Retina (tissue), 1 donor: ENCODE measurements at regions not wholly inside any gene's neighbourhood (a gene's known extent, or its start where the extent isn't known, plus 50 kb on each side); places are given as distances from the start of the nearest gene placed in this dataset.
A peak's percentile ranks its signal among the peaks of the same experiment; 100 is the strongest.
"Not testable (repeated sequence)": the region's sequence is repeated elsewhere in the genome, so short reads cannot be mapped to it uniquely, and the experiment has no call there.

Source experiments
- DNase-seq: peaks from one replicate; pipeline ENCODE4 v3.0.0-alpha.2; 2016

DNA sequence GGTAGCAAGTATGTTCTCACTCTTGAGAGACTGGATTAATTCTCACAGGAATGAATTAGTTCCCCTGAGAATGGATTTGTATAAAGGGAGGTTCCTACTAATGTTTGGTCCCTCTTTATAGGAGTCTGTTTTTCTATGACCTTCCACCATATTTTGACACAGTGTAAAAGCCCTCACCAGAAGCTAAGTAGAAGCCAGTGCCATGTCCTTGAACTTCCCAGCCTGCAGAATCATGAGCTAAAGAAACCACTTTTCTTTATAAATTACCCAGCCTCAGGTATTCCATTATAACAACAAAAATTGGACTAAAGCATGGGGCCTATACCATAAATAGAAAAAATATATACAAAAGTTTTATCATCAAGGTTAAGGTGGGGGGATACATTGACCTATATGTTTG, 227.9 kb upstream of the DTNA start:
- no peak for DNase-seq

DNA sequence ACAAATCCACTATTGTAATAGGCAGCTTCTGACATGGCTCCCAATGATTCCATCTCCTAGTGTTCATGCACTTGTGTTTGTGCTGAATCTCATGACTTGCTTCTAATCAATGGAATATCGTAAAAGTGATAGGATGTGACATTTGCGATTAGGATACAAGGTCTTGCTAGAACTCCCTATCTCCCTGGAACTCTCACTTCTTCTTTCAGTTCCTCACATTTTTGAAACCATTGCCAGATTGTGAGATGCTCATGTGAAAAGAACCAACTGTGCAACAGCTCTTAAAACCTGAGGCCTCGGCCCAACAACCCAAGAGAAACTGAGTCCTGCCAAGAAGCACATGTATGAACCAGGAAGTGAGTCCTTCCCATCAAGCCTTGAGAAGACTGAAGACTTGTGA, 226.9 kb upstream of the DTNA start:
- DNase-seq, result no peak

DNA sequence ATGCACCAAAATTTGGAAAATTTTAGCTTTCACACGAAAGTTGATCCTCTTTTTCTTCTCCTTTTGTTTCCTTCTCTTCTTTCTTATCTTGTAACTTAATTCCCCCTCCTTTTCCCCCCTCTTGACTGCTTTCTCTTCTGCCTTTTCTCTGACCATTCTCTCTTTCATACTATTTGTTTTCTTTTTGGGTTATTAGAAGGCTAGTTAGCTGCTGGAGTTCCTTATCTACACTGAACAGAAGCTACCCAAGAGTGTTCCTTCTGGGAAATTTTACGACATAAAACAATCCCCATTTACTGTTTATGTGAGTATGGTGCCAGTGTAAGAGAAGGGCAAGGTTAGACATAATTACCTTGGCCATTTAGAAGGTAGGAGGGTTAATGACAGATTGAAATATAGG, 218.4 kb upstream of the DTNA start:
- DNase-seq, result no peak

DNA sequence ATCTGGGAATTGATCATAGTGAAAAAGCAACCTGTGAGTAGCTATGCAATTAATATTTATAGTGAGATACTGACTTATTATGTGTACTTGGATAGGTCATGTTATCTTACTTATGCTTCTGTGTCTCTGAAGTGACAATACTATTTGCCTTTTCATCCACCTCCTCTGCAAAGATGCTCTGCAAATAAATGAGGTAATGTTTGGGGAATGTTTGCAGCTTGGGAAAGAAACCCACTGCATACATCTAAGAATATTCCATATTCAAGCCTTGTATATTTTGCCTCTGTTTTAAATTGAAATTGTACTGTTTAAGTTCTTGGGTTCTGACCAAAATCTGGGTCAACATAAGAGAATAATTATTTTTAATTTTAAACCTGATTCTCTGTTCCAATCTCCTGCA, 217.4 kb upstream of the DTNA start:
- no peak for DNase-seq

DNA sequence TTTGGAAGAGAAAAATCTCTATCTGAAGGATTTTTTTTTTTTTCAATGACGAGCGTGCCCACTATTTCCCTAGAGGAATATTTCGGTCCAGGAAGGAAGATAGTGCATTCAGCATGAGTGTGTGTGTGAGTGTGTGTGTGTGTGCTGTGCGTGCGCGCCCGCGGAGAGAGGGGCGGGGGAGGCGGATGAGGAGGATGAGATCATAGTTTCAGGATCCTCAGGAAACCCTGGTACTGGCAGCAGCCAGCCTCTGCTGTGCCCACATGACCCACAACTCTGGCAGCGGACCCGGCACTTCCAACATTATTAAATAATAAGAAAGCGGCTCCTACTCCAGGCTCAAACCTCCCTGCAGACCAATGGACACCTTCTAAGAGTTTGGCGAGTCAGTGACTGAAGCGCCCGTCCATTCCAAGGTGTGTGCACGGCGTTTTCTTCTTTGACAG, 217.0 kb upstream of the DTNA start:
- DNase-seq, result peak; percentile 90

DNA sequence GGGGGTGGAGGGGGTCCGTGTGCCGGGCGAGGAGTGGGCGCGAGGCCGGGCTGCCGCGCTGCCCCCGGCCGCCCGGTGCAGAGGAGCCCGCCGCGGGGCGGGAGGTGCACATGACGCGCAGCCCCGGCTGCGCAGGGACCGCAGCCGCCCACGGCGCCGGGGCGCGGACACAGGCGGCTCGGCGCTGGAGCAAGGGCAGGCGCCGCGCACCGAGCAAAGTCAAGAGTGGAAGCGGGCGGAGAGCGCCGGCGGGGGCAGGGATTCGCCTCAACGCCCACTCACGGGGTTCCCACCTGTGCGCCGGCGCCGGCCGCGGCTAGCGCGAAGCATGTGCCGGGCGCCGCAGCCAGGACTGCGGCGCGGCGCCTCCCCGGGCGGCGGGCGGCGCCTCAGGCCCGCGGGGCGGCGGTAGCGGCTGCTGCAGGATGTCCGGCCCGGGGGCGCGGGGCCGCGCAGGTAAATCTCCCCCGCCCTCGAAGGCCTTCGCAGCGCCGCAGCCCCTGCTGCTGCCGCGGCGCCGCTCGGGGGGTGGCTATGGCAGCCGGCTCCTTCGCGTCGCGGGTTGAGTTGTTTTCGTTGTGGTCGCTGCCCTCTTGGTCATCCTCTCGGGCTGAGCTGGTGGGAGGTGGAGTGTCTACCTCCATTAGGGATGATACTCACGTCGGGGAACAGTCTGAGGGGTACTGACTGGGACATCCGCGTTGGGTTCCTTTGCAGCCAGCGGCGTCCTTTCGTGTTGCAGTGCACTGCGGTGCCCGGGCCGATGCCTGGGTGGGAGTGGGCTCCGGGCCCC, 216.3 kb upstream of the DTNA start:
- DNase-seq, result peak; percentile 78

DNA sequence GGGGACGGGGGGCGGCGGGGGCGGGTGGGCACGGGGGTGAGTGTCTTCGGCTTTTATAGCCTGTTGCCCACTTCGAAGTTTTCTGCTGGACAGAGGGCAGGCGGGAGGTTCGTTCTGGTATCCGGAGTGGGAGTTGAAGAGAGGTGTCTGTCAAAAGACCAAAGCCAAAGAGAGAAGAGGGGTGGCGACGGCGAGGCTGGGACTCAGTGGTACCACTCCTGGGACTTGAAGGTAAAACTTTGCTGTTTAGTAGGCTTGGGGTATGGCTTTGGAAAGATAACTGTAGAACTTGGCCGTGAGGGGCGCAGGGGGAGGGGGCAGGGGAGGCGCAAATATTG, 215.8 kb upstream of the DTNA start:
- DNase-seq, result no peak

DNA sequence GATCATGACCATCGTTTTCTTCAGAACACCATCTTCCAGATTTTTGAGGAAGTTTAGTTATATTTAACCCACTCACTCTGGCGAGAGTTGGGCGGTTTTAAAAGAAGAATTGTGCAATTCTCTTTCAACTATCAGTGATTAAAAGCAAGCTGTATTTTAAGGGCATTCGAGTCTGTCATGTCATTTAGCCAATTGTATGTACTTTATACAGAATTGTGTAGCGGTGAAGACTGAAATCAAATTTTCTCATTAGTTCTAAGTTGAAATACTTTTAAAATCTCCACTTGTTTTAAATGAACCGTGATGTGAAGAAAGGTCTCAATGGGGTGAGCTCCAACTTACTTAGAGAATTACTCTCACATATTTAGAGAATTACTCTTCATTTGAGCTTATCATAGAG, 214.6 kb upstream of the DTNA start:
- no peak for DNase-seq

DNA sequence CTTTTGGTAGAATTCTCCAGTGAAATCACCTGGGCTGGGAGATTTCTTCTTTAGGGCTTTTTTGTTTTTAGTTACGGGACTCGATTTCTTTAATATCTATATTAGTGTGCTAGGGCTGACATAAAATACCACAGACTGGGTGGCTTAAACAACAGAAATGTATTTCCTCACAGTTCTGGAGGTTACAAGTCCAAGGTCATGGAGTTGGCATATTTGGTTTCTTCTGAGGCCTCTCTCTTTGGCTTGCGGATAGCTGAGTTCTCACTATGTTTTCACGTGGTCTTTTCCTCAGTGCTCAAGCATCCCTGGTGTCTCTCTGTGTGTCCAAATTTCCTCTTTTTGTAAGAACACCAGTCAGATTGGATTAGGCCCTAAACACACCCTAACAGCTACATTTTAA, 208.5 kb upstream of the DTNA start:
- DNase-seq, result no peak

DNA sequence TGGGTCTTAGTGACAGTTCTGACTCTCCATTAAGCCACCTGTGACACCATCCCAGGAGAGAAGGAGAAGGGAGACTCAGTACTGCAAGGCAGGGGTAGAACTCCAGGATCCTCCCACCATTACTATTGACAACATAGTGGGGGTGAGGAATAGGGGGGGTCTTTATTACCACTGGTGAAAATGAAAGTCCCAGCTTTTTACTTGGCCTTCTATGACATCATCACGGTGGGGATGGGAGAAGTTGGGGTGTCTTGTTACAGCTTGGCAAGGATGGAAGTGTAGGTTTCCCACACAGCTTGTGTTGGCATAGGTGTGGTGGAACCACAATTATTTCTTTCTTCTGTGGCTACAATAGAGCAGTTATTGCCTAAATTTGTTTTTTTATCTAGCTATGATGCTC, 203.9 kb upstream of the DTNA start:
- DNase-seq, result no peak

DNA sequence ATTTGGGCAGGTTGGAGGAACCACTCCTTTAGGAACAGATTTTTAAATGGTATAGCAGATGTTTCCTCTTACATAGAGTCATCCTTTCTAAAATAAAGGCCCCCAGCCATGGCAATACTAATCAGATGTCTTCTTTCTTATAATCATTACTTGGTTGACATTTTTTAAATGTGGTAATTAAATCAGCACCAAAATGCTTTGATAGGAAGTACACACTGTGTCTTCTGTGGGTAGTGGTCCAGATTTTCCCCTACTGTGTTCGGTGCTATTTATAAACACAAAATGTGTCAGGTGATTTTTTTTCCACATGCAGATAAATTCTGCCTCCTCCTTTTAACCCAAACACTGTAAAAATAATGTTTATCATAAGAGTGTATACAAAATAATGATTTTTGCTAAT, 200.9 kb upstream of the DTNA start:
- DNase-seq, result no peak

DNA sequence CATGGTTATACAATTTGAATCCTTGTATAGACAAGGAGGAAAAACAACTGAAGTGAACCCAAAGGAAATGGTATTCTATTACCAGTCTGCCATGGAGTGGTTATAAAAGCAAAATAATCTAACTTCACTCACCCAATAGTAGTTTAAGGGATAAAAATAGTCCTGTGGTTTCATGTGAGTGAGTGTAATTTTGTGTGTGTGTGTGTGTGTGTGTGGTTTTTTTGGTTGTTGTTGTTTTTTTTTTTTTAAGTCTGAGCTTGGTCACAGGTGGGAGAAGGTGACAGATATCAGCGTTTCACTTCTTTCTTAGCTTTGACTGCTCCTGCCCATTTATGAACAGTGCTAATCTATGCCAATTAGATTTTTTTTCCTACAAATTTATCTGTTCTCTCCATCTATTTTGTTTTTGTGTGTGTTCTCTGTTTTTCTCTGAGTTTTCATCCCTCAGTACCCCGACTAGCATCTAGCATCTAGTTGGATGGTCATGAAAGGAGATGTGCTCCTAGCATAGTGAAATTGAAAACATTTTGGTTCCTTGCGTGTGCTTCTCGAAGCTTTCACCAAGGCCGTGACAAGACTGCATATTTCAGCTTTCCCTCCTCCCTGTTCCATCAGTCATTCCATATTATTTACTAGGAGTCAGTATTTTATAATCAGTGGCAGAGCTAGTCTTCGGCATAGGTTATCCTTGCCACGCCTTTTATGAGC, 200.1 kb upstream of the DTNA start:
- DNase-seq, result no peak

DNA sequence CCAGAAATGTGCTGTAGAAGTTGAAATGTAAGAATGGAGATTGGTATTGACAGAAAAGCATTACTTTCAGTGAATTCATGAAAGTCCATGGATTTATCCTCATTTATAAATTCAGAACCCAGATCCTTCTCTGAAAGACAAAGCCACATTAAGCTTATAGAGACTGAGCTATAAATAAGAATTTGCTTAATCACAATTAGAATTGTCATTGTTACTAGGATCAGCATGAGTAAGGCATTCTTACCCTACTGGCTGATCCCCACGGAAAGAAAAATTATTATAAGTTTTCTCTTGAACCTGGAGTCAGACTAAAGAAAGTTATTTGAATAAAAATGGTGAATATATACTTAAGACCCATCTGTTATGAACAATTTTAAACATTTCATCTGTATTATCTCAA, 199.2 kb upstream of the DTNA start:
- DNase-seq, result no peak

DNA sequence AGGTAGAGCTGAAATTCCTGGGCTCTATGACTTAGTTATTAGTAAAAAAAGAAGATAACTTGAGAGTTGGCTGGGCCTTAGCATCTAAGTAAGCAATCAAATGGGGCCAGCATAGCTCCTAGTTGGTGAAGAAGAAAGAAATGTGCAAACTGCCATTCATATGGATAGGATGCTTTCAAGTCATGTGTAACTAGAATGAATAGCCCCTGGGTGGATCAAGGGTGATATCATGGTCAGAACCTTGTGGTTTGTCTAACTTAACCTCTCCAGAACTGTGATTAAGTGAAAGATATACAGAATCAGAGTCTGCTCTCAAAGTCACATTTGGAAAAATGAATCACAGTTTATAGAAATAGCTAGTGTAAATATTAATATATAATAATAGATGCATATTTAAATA, 198.7 kb upstream of the DTNA start:
- DNase-seq, result no peak

DNA sequence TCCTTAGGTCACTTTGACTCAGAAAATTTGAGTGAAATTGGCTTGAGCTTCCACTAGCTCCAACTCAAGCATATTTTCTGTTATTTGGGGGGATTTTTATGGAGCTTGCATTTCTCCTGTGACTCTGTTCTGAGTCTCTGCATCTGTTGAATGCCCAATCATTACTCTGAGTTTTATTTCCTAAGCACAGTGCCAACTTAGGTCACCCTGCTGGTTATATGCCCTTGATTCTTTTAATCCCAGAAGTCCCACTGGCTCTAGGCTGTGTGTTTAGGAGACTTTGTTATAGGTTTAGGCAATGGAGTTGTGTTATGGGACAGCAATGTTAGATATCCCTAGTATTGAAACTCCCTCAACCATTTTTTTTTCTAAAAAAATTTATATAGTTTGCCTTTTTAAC, 198.2 kb upstream of the DTNA start:
- DNase-seq, result no peak

DNA sequence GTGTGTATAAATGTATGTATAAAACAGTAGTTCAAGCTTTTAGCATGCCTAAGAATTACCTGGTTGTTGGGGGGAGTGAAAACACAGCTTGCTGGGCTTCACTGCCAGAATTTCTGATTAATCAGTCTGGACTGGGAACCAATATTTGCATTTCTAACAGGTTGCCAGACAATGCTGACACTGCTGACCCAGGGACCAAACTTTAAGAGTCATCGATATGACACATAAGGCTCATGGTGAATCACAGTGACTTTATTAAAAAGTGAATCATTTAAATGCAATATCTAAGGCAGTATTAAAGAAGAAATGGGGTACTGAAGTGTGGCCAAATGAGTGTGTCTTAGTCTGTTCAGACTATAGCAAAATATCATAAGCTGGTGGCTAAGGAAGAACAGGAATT, 195.9 kb upstream of the DTNA start:
- no peak for DNase-seq

DNA sequence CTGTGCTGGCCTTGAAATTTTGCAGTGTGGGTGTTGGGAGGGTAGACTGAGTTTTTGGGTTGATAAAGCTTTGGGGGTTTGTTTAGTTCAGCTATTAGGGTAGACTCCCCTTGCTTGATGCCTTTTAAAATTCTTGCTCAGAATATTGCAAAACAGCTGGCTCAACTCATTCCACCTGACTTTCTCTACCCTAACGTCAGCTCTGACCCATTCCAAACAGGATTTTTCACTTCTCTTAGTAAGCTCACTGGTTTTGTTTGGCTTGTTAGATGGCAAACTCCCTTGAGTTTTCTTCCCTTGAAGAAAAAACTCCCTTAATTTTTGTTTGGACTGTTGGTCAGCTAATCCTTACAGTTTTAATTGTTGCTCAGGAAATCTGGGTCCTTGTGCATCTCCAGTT, 195.1 kb upstream of the DTNA start:
- no peak for DNase-seq

DNA sequence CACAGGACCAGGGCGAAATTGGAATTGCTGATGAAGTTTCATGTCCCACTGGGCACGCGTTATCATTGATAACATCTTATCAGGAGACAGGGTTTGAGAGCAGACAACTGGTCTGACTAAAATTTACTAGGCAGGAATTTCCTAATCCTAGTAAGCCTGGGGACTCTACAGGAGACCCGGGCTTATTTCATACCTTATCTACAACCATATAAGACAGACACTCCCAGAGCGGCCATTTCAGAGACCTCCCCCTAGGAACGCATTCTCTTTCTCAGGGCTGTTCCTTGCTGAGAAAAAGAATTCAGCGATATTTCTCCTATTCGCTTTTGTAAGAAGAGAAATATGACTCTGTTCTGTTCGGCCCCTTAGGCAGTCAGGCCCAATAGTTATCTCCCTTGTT, 193.7 kb upstream of the DTNA start:
- not testable (repeated sequence) for DNase-seq

DNA sequence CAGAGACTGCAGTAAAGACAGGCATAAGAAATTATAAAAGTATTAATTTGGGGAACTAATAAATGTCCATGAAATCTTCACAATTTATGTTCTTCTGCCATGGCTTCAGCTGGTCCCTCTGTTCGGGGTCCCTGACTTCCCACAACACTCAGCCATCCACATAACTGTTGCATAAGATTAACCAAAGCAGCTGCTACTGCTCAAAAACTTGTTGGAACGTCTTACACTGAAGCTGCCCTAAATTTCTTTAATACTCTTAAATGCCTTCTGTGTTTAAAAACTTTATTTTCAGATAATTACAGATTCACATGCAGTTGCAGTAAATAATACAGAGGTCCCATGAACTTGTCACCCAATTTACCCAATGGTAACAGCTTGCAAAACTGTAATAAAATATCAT, 193.1 kb upstream of the DTNA start:
- DNase-seq, result not testable (repeated sequence)

DNA sequence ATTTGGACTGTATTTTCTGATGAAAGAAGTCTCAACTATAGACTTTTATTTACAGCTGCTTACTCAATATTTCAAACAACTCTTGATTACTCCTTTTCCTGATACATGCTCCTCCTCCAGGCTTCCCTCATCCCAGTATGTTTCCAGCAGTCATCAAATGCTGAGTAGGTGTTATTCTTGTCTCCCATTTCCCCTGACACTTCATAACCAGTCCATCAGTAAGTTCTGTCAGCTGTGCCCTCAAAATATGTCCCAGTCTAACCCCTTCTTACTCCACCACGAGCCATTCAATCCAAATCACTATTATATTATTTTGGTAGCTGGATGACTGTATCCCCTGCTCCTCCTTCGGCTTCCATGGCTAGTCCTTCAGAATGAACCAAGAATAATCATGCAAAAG, 189.1 kb upstream of the DTNA start:
- no peak for DNase-seq

DNA sequence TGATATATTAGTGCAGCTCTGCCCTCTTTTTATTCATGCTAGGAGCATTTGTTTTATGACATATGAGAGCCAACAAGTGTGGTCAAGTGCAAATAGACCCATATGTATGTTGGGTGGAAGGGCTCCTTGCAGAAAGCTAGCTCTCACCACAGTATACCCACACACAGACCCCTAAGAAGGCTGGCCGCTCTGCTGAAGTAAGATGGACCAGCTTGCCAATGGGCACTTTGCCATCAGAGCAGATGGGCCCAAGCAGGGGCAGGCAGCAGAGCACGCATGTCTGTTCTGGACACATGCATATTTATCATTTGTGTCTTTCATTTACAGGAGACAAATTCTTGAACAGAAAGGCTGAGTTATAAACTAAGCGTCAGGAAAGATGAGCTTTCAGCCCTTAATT, 187.5 kb upstream of the DTNA start:
- DNase-seq, result no peak

DNA sequence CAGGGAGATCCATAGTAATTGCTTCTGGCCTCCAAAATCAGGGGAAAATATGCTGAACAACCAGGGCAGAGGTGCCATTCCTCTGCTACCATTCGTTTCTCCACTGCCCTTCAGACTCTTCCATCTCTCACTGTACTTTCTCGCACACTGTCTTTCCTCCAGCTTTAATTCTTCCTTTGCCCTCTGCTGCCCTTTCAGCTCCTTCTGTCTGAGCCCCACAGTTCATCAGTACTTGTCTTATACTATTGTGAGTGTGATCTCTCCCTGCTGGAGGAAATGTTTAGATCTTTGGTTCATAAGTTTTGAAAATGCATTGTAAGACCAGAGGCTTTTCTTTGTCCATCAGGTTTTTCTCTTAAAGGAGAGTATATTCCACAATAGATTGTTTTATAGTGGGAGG, 184.9 kb upstream of the DTNA start:
- DNase-seq, result no peak

DNA sequence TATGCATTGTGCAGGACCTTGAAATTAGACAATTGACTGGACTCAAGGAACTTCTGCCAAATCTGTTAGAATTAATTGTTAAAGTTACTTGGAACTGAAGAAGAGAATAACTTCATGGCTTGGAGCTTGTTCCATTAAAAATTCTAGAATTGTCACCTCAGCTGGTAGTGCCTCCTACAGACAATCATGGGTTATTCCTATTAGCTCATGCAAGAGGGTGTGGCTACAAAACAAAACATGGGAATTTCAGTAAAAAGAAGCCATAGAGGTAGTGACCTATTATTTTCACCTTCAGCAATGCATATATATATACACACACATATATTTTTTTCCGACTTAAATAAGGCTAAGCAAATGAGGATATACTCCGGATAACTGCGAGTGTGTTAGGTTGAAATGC, 181.9 kb upstream of the DTNA start:
- no peak for DNase-seq

DNA sequence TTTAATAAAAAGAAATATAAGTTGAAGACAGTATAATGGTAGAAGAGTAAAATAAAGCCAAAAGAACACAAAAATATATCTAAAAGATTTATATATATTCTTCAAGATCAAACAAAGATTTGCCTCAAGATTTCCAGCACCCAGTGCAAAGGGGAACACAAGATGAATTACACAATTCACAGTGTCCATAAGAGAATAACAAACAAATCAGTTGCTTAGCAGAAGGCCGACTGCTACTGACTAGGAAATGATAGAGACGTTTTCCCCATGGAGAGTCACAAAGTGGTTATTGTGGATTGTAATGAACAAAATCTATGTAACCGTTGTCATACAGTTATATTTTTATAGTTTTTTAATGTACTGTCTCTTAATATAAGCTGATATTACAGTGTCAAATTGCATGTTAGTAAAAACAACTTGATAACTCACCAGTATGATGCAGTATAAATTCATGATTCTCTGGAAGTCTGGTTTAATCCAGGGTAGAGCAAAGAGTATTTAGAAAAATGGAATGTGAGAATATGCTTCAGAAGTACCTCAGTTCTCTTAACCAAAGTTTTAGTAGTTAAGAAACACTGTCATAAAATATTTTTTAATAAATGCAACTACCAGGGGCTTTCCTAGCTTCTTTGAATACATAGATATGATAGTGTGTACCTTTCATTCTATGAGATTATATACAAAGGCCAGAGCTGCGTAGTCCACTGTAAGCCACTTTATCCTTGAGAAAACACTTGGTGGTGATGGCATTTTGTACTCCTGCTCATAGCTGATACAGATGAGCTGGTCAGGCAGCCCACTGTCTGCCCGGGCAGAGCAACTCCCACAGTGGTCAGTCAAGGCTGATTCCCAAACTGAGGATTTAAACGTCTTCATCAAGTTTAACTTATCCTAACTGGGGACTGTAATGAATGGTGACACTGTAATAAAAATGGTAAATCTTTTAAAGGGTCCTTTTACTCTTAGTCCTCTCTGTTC, 180.5 kb upstream of the DTNA start:
- DNase-seq, result no peak
